Hematopoietic multipotent progenitor cell treated with erythropoietin and hydrocortisone succinate and interleukin-3 and kit ligand, for 17 days (in vitro differentiated cells): ENCODE measurements at regions not wholly inside any gene's neighbourhood (a gene's known extent, or its start where the extent isn't known, plus 50 kb on each side); places are given as distances from the start of the nearest gene placed in this dataset.
"Not testable (repeated sequence)": the region's sequence is repeated elsewhere in the genome, so short reads cannot be mapped to it uniquely, and the experiment has no call there.

Experiments
- DNase-seq: peaks from one replicate; pipeline ENCODE4 v3.0.0-alpha.2; 2015; ENCODE audit warnings: low spot score

GRCh38 chr14:105581551-105582341 is 55.4 kb downstream of the TMEM121 start:
- DNase-seq = no peak

- no peak for DNase-seq
Observed at GRCh38 chr14:105582639-105583038, 56.3 kb downstream of the TMEM121 start.

- DNase-seq = not testable (repeated sequence)
Observed at GRCh38 chr14:105583914-105584313, 57.5 kb downstream of the TMEM121 start.

GRCh38 chr14:105585290-105585689 is 58.9 kb downstream of the TMEM121 start:
- not testable (repeated sequence) for DNase-seq

GRCh38 chr14:105585722-105586121 is 59.3 kb downstream of the TMEM121 start:
- not testable (repeated sequence) for DNase-seq

- DNase-seq = not testable (repeated sequence)
Observed at GRCh38 chr14:105586144-105586872, 59.9 kb downstream of the TMEM121 start.

GRCh38 chr14:105587034-105587433 is 60.7 kb downstream of the TMEM121 start:
- DNase-seq = not testable (repeated sequence)

- not testable (repeated sequence) for DNase-seq
Observed at GRCh38 chr14:105587482-105588235, 61.3 kb downstream of the TMEM121 start.

- no peak for DNase-seq
Observed at GRCh38 chr14:105588236-105588860, 62.0 kb downstream of the TMEM121 start.

GRCh38 chr14:105589161-105589925 is 63.0 kb downstream of the TMEM121 start:
- DNase-seq = no peak

- DNase-seq = not testable (repeated sequence)
Observed at GRCh38 chr14:105589926-105590185, 63.5 kb downstream of the TMEM121 start.

- no peak for DNase-seq
Observed at GRCh38 chr14:105591052-105591451, 64.7 kb downstream of the TMEM121 start.

GRCh38 chr14:105591792-105592341 is 65.5 kb downstream of the TMEM121 start:
- DNase-seq = not testable (repeated sequence)

GRCh38 chr14:105592646-105593045 is 66.3 kb downstream of the TMEM121 start:
- DNase-seq = not testable (repeated sequence)

- not testable (repeated sequence) for DNase-seq
Observed at GRCh38 chr14:105595346-105595745, 69.0 kb downstream of the TMEM121 start.

- not testable (repeated sequence) for DNase-seq
Observed at GRCh38 chr14:105596374-105596773, 70.0 kb downstream of the TMEM121 start.

GRCh38 chr14:105598040-105598763 is 71.8 kb downstream of the TMEM121 start:
- not testable (repeated sequence) for DNase-seq

GRCh38 chr14:105598925-105599586 is 72.7 kb downstream of the TMEM121 start:
- DNase-seq = not testable (repeated sequence)

GRCh38 chr14:105600195-105600938 is 74.0 kb downstream of the TMEM121 start:
- not testable (repeated sequence) for DNase-seq
